SK-N-SH (cell line): ENCODE measurements at regions not wholly inside any gene's neighbourhood (a gene's known extent, or its start where the extent isn't known, plus 50 kb on each side); places are given as distances from the start of the nearest gene placed in this dataset.
A peak's percentile ranks its signal among the peaks of the same experiment; 100 is the strongest.
"Not testable (repeated sequence)": the region's sequence is repeated elsewhere in the genome, so short reads cannot be mapped to it uniquely, and the experiment has no call there.

Experiments
- CTCF ChIA-PET: fragments of 300-600, 350-600 bp; formaldehyde crosslinking; extraction: SDS; loops from one replicate; lab custom pipeline; 2021; lab: Yijun Ruan, JAX
- POLR2A ChIA-PET: fragments of 350-600 bp; sonication (Branson Sonifier 250); formaldehyde crosslinking; extraction: SDS; loops from one replicate; lab custom pipeline; 2020; ENCODE audit warnings: antibody characterized with exemption, inconsistent platforms; lab: Yijun Ruan, JAX
- DNase-seq: peaks from one replicate; pipeline ENCODE4 v3.0.0; 2012
- H2AFZ ChIP-seq: fragments of 200-600 bp; sonication (generic); 2 replicates; pipeline ENCODE4 v1.8.1; 2016; ENCODE audit warnings: antibody characterized with exemption, mild to moderate bottlenecking, low read depth
- H3F3A ChIP-seq: fragments of 200-600 bp; sonication (generic); replicated peaks from 2 replicates; pipeline ENCODE3; 2016; ENCODE audit warnings: antibody characterized with exemption, mild to moderate bottlenecking; ENCODE audit not compliant: insufficient read depth
- H3K27ac ChIP-seq, 2 experiments: fragments of 200-500 bp in 1 of 2; fragments of 200-600 bp in 1 of 2; sonication (Bioruptor generic) in 1 of 2; sonication (generic), shearing (Covaris generic) in 1 of 2; 2 replicates each; pipeline versions ENCODE4 v1.5.1 to v1.6.1; 2014 to 2016; ENCODE audit warnings: low read depth in 2 of 2, inconsistent platforms in 1 of 2, low read length in 1 of 2, mild to moderate bottlenecking in 1 of 2, mixed read lengths in 1 of 2
- H3K27me3 ChIP-seq: fragments of 200-600 bp; sonication (generic), shearing (Covaris generic); 2 replicates; pipeline ENCODE4 v1.6.1; 2016; ENCODE audit warnings: mixed run types; ENCODE audit not compliant: insufficient read depth
- H3K36me3 ChIP-seq, 2 experiments: fragments of 200-500 bp in 1 of 2; fragments of 200-600 bp in 1 of 2; sonication (Bioruptor generic) in 1 of 2; sonication (generic) in 1 of 2; replicated peaks in 1 of 2; 2 replicates each; pipeline versions ENCODE3 to v1.5.1; 2014 to 2016; ENCODE audit warnings: low read length in 1 of 2, mild to moderate bottlenecking in 1 of 2; ENCODE audit not compliant: insufficient read depth in 2 of 2, control insufficient read depth in 1 of 2
- H3K4me1 ChIP-seq, 2 experiments: fragments of 200-500 bp in 1 of 2; fragments of 200-600 bp in 1 of 2; sonication (Bioruptor generic) in 1 of 2; sonication (generic), shearing (Covaris generic) in 1 of 2; 2 replicates each; pipeline versions ENCODE4 v1.5.1 to v1.6.1; 2014 to 2016; ENCODE audit warnings: low read depth in 1 of 2, low read length in 1 of 2, mixed run types in 1 of 2; ENCODE audit not compliant: insufficient read depth in 2 of 2, control insufficient read depth in 1 of 2
- H3K4me2 ChIP-seq: fragments of 200-600 bp; sonication (generic), shearing (Covaris generic); 2 replicates; pipeline ENCODE4 v1.6.1; 2017; ENCODE audit warnings: mixed run types
- H3K4me3 ChIP-seq, 2 experiments: fragments of 200-500 bp in 1 of 2; fragments of 200-600 bp in 1 of 2; sonication (Bioruptor generic) in 1 of 2; sonication (generic), shearing (Covaris generic) in 1 of 2; 2 replicates each; pipeline versions ENCODE4 v1.5.1 to v1.8.1; 2014 to 2016; ENCODE audit warnings: low read depth in 2 of 2, inconsistent platforms in 1 of 2, low read length in 1 of 2, mild to moderate bottlenecking in 1 of 2, mixed read lengths in 1 of 2, moderate library complexity in 1 of 2
- H3K79me2 ChIP-seq: fragments of 200-600 bp; sonication (generic); 2 replicates; pipeline ENCODE4 v1.8.1; 2017; ENCODE audit warnings: mild to moderate bottlenecking; ENCODE audit not compliant: insufficient read depth
- H3K9ac ChIP-seq: fragments of 200-600 bp; sonication (generic); 2 replicates; pipeline ENCODE4 v1.6.1; 2017; ENCODE audit warnings: mixed run types
- H3K9me2 ChIP-seq: fragments of 200-600 bp; sonication (generic); 2 replicates; pipeline ENCODE4 v1.6.1; 2017; ENCODE audit warnings: mixed run types
- H3K9me3 ChIP-seq: fragments of 200-600 bp; sonication (generic); 2 replicates; pipeline ENCODE4 v1.6.1; 2017; ENCODE audit warnings: mixed run types, mild to moderate bottlenecking, moderate library complexity
- H4K20me1 ChIP-seq: fragments of 200-600 bp; sonication (generic); 2 replicates; pipeline ENCODE4 v1.6.1; 2017; ENCODE audit warnings: mild to moderate bottlenecking, mixed run types; ENCODE audit not compliant: insufficient read depth
- FOSL2 ChIP-seq: IDR thresholded peaks from 2 replicates; pipeline ENCODE4 v1.4.0; 2012; ENCODE audit warnings: low read depth, mild to moderate bottlenecking, moderate library complexity, borderline replicate concordance
- JUND ChIP-seq: IDR thresholded peaks from 2 replicates; pipeline ENCODE4 v1.4.0; 2012
- PBX3 ChIP-seq: IDR thresholded peaks from 2 replicates; pipeline ENCODE4; 2012
- REST ChIP-seq: IDR thresholded peaks from 2 replicates; pipeline ENCODE4 v1.6.1; 2012; ENCODE audit warnings: mild to moderate bottlenecking, low read depth, low read length, moderate library complexity
- SIN3A ChIP-seq: IDR thresholded peaks from 2 replicates; pipeline ENCODE4 v1.6.1; 2012; ENCODE audit warnings: low read depth, mild to moderate bottlenecking, low read length, moderate library complexity, borderline replicate concordance
- TCF12 ChIP-seq: IDR thresholded peaks from 2 replicates; pipeline ENCODE4 v1.4.0; 2012
- TEAD4 ChIP-seq: IDR thresholded peaks from 2 replicates; pipeline ENCODE4 v1.4.0; 2012; ENCODE audit warnings: mild to moderate bottlenecking, borderline replicate concordance; ENCODE audit not compliant: insufficient read depth
- WGBS: methylation state at CpG from one replicate; pipeline ENCODE4 v1.1.6; 2017; ENCODE audit warnings: low lambda C conversion rate; 5-methylcytosine and 5-hydroxymethylcytosine counted together

GRCh38 chr4:106569146-106570031 lies 200.8 kb upstream of the GIMD1 start:
- Histone ChIP-seq H3K4me2 (peak overlapping the region; percentile 8; the same call in 1 of the 2 replicates), H2AFZ (peak overlapping the region; percentile 56; the same call in 1 of the 2 replicates), H3K9me3 (no peaks in the 10 kb centered on the region), H3K36me3 (no peaks in the 10 kb centered on the region), H3K9me2 (no peaks in the 10 kb centered on the region), H3K27ac (peak overlapping the region; percentile 42 to 72; a peak in 3 of 4 replicates), H3K9ac (0 out of 2 replicates have a peak overlapping the region, but pooled peaks have one; percentile 6), H3K4me1 (peaks cover 0 to 14% of the 10 kb centered on the region in 2 experiments; a peak in 2 of 4 replicates), H3F3A (peaks cover 7% of the 10 kb centered on the region), H3K27me3 (no peaks in the 10 kb centered on the region), H4K20me1 (no peaks in the 10 kb centered on the region), H3K79me2 (no peaks in the 10 kb centered on the region), H3K4me3 (peak overlapping the region; percentile 2 to 17; a peak in 2 of 4 replicates)
- ChIA-PET POLR2A (no interaction called here), CTCF (no interaction called here)
- WGBS = 41% methylated on average over 6 of the region's 7 CpGs
- DNase-seq = no peak
- TF ChIP-seq TEAD4 (no peak), PBX3 (peak; percentile 20; the same call in 1 of the 2 replicates), TCF12 (peak; percentile 48), FOSL2 (0 out of 2 replicates have a peak, but pooled peaks have one; percentile 19), REST (no peak), JUND (no peak; the same call in 1 of the 2 replicates)

GRCh38 chr4:106565727-106566126 lies 197.1 kb upstream of the GIMD1 start:
- no peak for TF ChIP-seq SIN3A
- POLR2A ChIA-PET = no interaction called here
- 38% methylated on average over 2 of the region's 2 CpGs for WGBS
- DNase-seq = no peak
- H3K27ac ChIP-seq = no peak overlapping the region
- CTCF ChIA-PET = no interaction called here
- peak overlapping the region; percentile 7; the same call in 1 of the 2 replicates for H2AFZ ChIP-seq
- peaks cover 7% of the 10 kb centered on the region for H3F3A ChIP-seq
- H3K9me2 ChIP-seq = no peaks in the 10 kb centered on the region
- no peaks in the 10 kb centered on the region for H3K9me3 ChIP-seq
- H3K27me3 ChIP-seq = no peaks in the 10 kb centered on the region
- H4K20me1 ChIP-seq = no peaks in the 10 kb centered on the region
- no peak overlapping the region; a peak in 1 of 4 replicates for H3K4me3 ChIP-seq
- H3K4me1 ChIP-seq = peaks cover 0 to 14% of the 10 kb centered on the region in 2 experiments; a peak in 2 of 4 replicates
- H3K4me2 ChIP-seq = peak overlapping the region; percentile 18; the same call in 1 of the 2 replicates
- no peaks in the 10 kb centered on the region for H3K79me2 ChIP-seq
- H3K9ac ChIP-seq = no peak overlapping the region
- H3K36me3 ChIP-seq = no peaks in the 10 kb centered on the region

GRCh38 chr4:106563637-106564036 lies 195.1 kb upstream of the GIMD1 start:
- POLR2A ChIA-PET, H3K9me3 ChIP-seq: not testable (repeated sequence)
- WGBS = 44% methylated on average over 11 of the region's 11 CpGs

More at GRCh38 chr4:106563637-106564036, 195.1 kb upstream of the GIMD1 start:
- CTCF ChIA-PET, H3F3A ChIP-seq, H3K27ac ChIP-seq, H2AFZ ChIP-seq, H3K4me3 ChIP-seq, H3K4me2 ChIP-seq, H3K9ac ChIP-seq, H3K9me2 ChIP-seq, DNase-seq, H3K27me3 ChIP-seq, H4K20me1 ChIP-seq, H3K36me3 ChIP-seq, H3K79me2 ChIP-seq, H3K4me1 ChIP-seq: not testable (repeated sequence)
